GM19455 (cell line): ENCODE measurements at regions not wholly inside any gene's neighbourhood (a gene's known extent, or its start where the extent isn't known, plus 50 kb on each side); places are given as distances from the start of the nearest gene placed in this dataset.
"Not testable (repeated sequence)": the region's sequence is repeated elsewhere in the genome, so short reads cannot be mapped to it uniquely, and the experiment has no call there.

Source experiments
- ATAC-seq: cut with Tn5 transposase; IDR thresholded peaks from one replicate; pipeline ENCODE4 v1.9.1; 2021; ENCODE audit not compliant: unreplicated experiment

DNA sequence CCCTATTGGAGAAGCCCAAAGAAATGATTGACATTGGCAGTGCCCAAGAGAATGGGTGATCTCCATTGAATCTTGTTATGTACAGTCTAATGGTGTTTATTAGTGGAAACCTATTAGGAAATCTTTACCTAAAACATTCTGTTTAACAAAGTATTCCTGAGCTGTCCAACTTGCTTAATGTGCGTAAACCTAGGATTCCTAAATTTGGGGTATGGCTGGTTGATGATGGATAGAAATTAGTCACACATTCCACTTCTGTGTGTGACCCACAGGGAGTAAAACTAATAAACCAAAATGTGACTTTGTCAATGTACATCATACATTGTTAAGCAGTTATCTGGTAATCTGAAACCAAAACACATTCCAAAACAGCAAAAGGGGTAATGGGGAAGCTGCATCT, 761.3 kb downstream of the FSCB start:
- ATAC-seq = no peak

DNA sequence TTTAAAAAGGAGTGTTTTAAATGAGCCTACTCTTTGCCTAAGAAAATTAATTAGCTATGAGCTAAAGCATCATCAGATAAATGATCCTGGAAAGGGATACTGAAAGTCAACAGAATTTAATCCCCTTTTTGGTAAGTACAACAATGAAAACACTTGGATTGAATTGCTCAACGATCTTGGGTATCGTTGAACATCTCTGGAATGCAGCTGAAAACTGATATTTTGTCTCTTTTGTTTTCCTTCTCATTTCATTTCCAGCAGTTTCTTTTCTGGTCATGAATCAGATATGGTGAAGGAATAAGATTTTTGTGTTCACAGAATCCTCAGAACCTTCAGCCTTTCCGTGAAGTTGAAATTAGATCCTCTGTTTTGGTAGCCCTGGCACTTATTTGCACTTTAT, 771.2 kb downstream of the FSCB start:
- ATAC-seq = no peak

DNA sequence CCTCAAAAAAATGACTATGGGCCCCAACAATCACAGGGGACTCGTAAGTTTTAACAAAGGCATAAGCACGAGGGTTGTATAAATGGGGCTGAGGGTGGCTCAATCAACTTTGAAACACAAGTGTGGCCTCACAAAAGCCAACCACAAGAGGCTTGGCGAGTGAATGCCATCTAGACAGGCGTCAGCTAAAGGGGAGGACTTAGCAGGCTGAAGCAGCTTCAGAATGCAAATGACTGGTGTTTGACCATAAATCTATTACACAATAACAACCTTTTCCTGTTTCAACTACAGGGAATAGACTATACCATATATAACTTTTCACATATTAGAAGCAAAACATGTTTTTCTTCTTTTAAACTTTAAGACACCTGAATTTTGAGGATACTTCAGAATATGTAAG, 777.9 kb downstream of the FSCB start:
- no peak for ATAC-seq

DNA sequence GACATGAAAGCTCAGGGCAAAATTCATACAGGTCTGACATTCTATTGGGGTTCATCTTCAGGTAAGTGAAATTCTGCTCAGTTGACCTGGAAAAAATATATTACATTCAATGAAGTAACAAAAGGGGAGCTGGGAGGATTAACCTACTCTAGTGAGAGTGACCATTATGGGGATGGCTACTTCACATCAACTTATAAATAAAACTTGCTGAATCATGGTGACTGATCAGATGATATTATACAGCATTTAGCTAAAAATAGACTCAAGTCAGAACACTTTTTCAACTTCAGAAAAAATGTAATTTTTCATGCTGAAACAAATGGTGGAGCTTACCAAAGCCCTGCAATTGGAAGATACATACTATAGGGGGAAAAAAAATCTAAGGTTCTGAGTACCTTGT, 800.2 kb downstream of the FSCB start:
- ATAC-seq = no peak

DNA sequence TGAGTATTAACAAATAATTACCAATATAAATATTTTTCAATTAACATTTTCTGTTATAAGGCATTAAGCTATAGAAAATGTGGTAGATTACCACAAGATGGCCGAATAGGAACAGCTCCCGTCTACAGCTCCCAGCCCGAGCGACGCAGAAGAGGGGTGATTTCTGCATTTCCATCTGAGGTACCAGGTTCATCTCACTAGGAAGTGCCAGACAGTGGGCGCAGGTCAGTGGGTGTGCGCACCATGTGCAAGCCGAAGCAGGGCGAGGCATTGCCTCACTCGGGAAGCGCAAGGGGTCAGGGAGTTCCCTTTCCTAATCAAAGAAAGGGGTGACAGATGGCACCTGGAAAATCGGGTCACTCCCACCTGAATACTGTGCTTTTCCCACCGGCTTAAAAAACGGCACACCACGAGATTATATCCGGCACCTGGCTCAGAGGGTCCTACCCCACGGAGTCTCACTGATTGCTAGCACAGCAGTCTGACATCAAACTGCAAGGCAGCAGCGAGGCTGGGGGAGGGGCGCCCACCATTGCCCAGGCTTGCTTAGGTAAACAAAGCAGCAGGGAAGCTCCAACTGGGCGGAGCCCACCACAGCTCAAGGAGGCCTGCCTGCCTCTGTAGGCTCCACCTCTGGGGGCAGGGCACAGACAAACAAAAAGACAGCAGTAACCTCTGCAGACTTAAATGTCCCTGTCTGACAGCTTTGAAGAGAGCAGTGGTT, 808.4 kb downstream of the FSCB start:
- not testable (repeated sequence) for ATAC-seq

DNA sequence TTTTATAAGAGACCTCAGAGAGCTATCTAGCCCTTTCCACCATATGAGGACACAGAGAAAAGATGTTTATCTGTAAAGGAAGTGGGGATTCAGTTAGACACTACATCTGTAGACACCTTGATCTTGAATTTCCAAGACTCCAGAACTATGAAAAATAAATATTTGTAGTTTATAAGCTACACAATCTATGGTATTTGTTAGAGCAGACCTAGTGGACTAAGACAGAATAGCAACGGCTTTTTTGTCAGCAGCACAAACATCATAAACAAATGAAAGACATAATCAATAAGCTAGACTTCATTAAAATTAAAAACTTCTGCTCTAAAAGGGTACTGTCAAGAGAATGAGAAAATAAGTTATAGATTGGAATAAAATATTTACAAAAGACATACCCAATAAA, 810.1 kb downstream of the FSCB start:
- ATAC-seq = no peak

DNA sequence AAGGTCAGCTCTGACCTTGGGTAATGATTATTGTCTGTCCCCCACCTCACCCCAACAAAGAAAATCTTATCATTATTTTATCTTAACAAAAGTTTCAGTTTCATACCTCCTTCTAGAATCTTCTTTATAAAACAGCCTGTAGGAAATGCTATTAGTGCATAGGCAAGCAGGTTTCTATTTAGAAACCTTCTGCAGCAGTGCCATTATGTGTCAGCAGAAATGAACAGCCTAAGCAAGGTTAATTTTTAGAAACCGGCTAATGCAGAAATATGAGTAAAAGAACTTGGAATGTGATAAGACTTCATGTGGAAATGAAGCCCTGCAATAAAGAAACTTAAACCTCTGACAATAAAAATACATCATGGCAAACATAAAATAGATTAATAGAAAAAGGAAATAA, 814.4 kb downstream of the FSCB start:
- no peak for ATAC-seq

DNA sequence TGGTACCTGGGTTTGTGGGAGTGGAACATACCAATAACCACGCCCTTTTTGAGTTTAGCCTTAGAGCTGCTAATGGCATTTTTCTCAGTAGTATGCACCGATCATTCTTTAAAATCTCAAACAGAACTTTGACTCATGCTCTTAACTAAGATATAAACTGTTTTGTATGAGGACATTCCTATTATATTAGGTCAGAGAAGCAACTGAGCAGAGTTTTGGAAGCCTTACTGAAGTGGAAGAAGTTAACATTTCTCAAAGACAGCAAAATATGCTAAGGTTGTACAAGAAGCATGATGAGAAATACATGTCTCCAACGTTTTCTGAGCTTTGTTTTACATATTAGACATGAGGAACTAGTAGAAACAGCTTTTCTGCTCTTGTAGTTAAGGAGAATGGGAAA, 819.2 kb downstream of the FSCB start:
- ATAC-seq = no peak

DNA sequence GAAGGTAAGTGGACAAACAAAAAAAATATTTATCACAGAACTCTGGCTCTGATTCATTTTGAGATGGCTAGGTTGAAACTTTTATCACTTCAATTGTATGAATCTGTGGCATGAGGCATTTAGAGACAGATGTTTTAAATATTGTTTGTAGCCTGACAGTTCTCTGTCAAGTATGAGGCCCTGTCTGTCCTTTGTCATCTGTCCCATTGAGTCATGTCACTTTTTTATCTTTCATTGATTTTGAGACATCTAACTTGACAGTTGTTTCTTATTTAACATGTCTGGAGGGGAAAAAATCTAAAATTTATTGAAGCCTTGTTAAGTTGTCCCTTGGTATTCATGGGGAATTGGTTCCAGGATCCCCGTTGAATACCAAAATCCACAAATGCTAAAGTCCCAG, 829.5 kb downstream of the FSCB start:
- no peak for ATAC-seq

DNA sequence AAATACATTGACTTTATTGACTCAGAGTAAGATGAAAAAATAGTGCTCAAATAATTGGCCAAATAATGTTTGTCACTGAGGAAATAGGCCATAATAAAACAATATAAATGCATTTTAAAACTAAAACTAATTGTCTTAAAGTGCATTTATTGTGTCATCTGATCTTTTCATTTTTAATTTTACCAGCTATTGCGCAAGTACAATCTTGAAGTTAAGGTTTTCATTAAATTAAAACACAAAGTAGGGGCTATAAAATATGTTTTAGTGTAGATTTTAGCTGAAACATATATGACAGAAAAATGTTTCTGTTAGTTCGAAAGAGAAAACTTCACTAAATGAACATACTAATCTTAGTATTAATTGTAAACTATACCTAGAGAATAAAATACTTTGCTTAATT, 832.8 kb downstream of the FSCB start:
- no peak for ATAC-seq

DNA sequence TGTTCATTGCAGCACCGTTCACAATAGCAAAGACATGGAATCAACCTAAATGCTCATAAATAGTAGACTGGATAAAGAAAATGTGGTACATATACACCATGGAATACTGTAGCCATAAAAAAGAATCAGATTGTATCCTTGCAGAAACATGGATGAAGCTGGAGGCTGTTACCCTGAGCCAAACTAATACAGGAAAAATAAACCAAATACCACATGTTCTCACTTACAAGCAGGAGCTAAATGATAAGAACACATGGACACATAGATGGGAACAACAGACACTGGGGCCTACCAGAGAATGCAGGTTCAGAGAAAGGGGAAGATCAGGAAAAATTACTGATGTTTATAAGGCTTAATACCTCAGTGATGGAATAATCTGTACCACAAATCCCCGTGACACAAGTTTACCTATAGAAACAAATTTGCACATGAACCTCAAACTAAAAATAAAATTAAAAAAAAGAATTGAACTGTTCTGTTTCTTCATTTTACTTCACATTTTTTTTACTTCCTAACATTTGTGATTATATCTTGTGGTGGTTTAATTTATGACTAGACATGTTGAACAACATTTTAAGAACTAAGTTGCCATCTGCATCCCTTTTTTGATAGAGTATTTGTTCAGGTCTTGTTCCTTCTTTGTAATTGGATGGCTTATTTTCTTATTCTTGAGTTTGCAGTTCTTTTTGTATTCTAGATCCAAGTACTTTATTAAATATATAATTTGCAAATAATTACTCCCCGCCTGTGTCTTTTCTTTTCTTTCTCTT, 835.2 kb downstream of the FSCB start:
- no peak for ATAC-seq

DNA sequence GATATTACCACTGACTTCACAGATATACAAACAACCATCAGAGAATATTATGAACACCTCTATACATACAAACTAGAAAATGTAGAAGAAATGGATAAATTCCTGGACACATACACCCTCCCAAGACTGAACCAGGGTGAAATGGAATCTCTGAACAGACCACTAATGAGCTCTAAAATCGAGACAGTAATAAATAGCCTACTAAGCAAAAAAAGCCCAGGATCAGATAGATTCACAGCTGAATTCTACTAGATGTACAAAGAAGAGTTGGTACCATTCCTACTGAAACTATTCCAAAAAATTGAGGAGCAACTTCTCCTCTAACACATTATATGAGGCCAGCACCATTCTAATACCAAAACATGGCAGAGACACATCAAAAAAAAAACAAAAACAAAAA, 837.7 kb downstream of the FSCB start:
- ATAC-seq = no peak

DNA sequence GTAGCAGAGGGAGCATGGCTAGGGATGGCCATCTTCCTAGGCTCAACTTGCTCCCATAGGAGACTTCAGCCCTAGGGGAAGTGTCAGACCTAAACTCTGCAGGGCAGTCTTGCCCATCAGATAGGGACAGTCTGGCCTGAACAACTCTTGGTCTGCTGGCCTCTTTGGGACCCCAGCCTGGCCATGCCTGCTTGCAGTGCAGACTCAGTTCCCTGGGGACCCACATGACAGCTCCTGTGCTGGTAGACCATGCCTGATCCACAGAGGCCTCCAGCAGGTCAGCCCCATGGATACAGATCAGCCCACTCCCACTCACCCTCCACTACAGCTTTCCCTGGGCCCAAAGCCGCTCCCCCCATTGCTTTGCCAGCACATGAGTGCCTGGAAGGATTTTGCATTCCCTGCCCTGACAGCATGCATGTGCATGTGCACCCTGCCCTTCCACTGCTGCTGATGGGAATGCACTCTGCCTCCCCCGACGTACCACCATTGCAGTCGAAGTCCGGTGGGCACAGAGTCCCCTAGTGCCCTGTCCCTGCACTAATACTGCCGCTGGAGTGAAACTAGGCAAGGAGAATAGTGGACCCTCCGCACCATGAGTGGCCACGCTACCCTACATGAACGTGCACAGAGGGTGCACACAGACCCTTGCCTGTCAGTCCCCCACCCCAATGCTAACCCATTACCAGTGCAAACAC, 841.4 kb downstream of the FSCB start:
- no peak for ATAC-seq

DNA sequence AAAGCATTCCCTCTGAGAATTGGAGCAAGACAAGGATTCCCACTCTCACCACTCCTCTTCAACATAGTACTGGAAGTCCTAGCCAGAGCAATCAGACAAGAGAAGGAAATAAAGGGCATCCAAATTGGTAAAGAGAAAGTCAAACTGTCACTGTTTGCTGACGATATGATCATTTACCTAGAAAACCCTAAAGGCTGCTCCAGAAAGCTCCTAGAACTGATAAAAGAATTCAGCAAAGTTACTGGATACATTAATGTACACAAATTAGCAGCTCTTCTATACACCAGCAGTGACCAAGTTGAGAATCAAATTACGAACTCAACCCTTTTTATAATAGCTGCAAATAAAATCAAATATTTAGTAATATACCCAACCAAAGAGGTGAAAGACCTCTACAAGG, 851.9 kb downstream of the FSCB start:
- ATAC-seq = not testable (repeated sequence)

DNA sequence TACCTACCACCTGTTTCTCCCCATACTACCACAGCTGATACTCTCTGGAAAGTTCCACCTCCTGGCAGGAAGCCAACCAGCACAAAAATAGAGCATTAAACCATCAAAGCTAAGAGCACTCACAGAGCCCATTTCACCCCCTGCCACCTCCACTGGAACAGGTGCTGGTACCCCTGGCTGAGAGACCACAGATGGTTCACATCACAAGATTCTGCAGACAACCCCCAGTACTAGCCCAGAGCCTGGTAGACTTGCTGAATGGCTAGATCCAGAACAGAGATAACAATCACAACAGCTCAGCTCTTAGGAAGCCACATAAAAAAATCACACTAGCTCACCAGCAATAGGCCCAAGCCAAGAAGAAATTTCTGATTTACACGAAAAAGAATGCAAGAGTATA, 855.2 kb downstream of the FSCB start:
- ATAC-seq = no peak

DNA sequence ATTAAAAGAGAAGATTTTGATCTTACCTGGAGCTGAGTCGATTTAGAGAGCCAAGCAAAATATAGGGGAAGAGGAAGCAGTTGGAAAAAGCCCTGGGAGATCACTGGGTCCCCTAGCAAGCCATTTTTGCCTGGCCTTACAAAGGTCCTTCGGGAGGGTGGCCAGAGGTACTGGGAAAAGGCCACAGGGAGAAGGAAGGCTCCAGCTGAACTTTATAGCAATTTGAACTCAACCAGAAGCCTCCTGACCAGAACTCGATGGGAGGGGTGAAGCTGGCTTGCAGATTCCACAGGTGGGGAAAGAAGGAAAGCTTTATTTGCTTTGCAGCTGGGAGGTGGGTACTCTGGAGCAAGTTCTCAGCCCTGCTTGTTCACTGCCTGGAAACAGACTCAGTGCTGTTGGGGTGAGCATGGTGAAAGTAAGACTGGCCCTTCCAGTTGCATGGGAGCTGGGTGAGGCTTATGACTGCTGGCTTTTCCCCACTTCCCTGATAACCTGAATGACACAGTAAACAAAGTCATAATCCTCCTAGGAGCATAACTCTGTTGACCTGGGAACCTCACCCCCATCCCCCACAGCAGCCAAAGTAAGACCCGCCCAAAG, 855.8 kb downstream of the FSCB start:
- no peak for ATAC-seq

DNA sequence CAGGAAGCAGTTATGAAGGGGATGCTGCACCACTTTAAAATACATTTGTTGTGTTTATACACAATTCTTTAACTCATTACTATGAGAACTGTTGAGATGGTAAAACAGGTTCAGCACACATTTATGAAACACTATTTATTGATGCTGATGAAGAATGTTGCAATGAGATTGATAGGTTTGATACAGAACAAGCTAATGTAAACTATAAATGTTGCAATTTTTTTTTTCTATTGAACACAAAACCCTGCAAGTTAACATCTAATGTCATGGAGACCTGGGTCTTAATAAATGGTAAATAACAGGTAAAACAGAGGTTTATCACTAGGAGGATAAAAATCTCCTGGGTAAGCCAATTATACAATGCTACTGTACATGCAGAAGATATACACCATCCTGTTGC, 857.6 kb downstream of the FSCB start:
- ATAC-seq = no peak

DNA sequence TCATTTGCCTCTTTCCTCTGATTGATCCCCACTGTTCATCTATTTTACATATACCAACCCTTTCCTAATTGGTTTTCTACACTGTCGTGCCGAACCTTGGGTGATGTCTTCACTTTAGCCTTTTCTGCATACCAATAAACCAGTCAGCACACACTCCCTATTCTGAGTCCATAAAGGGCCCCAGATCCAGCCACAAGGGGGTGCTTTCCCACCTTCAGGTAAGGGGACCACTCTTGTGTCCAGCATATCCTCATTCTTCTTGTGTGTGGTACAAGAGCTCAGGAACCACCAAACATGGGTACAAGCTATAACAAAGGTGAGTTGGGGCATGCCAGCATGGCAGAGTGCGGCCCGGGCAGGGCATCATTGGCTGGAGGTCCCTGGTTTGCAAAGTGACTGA, 859.8 kb downstream of the FSCB start:
- no peak for ATAC-seq

DNA sequence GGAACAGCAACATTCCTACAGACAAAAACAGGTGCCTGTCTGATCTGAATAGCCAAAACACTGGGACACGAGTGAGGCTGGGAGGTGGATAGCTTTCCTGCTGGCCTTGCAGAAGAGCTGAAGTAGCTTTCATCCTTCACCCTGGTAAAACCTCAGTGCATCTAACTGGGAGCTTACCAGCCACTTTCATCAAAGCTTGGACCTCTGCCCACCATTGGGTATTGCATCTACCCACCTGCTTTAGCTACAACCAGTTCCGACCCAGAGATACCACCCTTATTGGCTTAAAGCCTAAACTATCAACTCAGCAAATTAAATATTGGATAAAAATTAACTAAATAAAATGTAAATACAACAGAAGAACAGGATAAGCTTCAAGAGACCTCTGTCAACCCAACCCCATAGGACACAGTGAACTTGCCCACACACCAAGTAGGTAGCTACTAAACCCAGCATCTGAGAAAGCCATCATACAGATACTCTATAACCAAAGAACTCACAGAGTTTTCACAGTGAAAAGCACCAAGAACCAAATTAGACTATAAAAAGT, 866.3 kb downstream of the FSCB start:
- no peak for ATAC-seq

DNA sequence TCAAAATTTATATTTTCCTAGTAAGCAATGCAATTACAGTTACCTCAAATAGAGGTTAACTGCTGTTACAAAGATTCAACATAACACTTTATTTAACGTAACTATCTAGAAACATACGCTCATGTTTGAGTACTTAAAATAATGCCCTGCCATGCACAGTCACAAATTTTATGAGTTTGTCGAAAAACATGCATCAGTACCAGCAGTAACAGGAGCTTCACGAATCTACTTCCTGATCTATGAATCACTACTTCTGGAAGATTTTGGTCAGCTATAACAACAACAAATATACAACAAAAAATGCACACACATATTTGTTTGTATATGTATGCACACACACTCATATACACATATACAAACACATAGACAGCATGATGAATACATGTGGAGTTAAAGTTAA, 881.8 kb downstream of the FSCB start:
- ATAC-seq = no peak

DNA sequence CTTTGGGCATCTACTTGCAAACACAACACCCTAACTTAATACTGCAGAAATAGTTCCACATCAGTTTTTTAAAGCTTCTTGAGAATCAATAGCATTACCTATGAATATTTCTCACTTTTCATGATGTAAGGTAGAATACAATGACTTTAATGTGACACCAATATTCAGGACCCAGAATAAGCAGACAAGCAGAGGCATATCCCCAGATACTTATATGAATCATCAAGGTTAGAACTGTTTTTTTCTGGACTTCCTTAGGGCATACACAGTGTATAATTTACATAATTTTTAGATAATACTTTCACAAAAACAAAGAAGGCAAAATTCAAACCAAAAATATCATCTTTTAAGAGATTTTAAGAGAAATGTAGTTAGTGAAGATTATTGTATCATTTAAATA, 885.8 kb downstream of the FSCB start:
- no peak for ATAC-seq
